MM.1S (cell line): ENCODE measurements at regions not wholly inside any gene's neighbourhood (a gene's known extent, or its start where the extent isn't known, plus 50 kb on each side); places are given as distances from the start of the nearest gene placed in this dataset.

Experiments used
- DNase-seq: peaks from one replicate; pipeline ENCODE4 v3.0.0-alpha.2; 2015
- H2AFZ ChIP-seq: fragments of 300-600 bp; sonication (generic); 2 replicates; pipeline ENCODE4 v1.6.0; 2016; ENCODE audit warnings: antibody characterized with exemption, low read length
- H3F3A ChIP-seq: fragments of 300-600 bp; sonication (generic); 2 replicates; pipeline ENCODE4 v1.6.1; 2016; ENCODE audit warnings: mild to moderate bottlenecking, antibody characterized with exemption, low read length, moderate library complexity, mixed read lengths; ENCODE audit not compliant: insufficient read depth
- H3K27ac ChIP-seq: fragments of 300-600 bp; sonication (generic); 2 replicates; pipeline ENCODE4 v1.5.1; 2016; ENCODE audit warnings: mild to moderate bottlenecking, low read length
- H3K27me3 ChIP-seq: fragments of 300-600 bp; sonication (generic); replicated peaks from 2 replicates; pipeline ENCODE4 v1.6.0; 2016; ENCODE audit warnings: low read length; ENCODE audit not compliant: insufficient read depth
- H3K36me3 ChIP-seq: fragments of 300-600 bp; sonication (generic); replicated peaks from 2 replicates; pipeline ENCODE4 v1.6.1; 2016; ENCODE audit warnings: mild to moderate bottlenecking, low read length, mixed read lengths; ENCODE audit not compliant: insufficient read depth
- H3K4me1 ChIP-seq: fragments of 300-600 bp; sonication (generic); 2 replicates; pipeline ENCODE4 v1.6.1; 2016; ENCODE audit warnings: low read length, mixed read lengths
- H3K4me2 ChIP-seq: fragments of 300-600 bp; sonication (generic); 2 replicates; pipeline ENCODE4 v1.6.0; 2016; ENCODE audit warnings: low read depth, low read length
- H3K4me3 ChIP-seq: fragments of 300-600 bp; sonication (generic); 2 replicates; pipeline ENCODE4 v1.5.1; 2016; ENCODE audit warnings: low read length, mixed read lengths
- H3K79me2 ChIP-seq: fragments of 300-600 bp; sonication (generic); 2 replicates; pipeline ENCODE4 v1.6.1; 2016; ENCODE audit warnings: mixed run types, low read length, mixed read lengths
- H3K9ac ChIP-seq: fragments of 300-600 bp; sonication (generic); 2 replicates; pipeline ENCODE4 v1.6.1; 2016; ENCODE audit warnings: low read length, mixed read lengths
- H3K9me2 ChIP-seq: fragments of 300-600 bp; sonication (generic); replicated peaks from 2 replicates; pipeline ENCODE4 v1.6.1; 2016; ENCODE audit warnings: mild to moderate bottlenecking, low read length, mixed read lengths; ENCODE audit not compliant: insufficient read depth
- H3K9me3 ChIP-seq: fragments of 300-600 bp; sonication (generic); replicated peaks from 2 replicates; pipeline ENCODE4 v1.6.1; 2016; ENCODE audit warnings: mild to moderate bottlenecking, low read length, mixed read lengths; ENCODE audit not compliant: insufficient read depth
- H4K20me1 ChIP-seq: fragments of 300-600 bp; sonication (generic); 2 replicates; pipeline ENCODE4 v1.6.1; 2016; ENCODE audit warnings: mild to moderate bottlenecking, low read length, moderate library complexity, mixed read lengths; ENCODE audit not compliant: insufficient read depth
- EZH2 ChIP-seq: fragments of 300-600 bp; sonication (generic); optimal IDR thresholded peaks from 2 replicates; pipeline ENCODE3; 2017; ENCODE audit warnings: low read depth, mild to moderate bottlenecking, antibody characterized with exemption, low read length, mixed read lengths
- EZH2phosphoT487 ChIP-seq: fragments of 300-600 bp; sonication (generic); IDR thresholded peaks from 2 replicates; pipeline ENCODE4 v1.6.1; 2018; ENCODE audit warnings: antibody characterized with exemption, low read length
- TF ChIP-seq, protein P1 (sequence below): fragments of 300-600 bp; sonication (generic); IDR thresholded peaks from 2 replicates; pipeline ENCODE4 v1.5.1; 2016; ENCODE audit warnings: antibody characterized with exemption, low read length, mixed read lengths

DNA sequence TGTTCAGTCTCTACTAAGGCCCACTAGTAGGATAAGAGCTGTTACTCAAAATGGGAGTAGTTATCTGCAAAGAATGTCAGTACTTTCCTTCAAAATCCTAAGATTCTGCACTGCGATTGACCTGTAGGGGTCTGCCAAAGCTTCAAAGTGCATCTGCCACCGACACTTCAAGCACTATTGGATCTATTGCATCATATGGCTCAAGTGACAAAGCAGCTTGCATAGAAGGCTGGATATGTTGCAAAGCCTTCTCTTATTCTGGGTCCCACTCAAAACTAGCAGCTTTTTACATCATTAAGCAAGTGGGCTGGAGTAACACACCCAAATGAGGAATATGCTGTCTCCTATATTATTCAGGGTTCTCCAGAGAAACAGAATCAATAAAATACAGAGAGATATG is 115.4 kb upstream of the EMCN start:
- no peak for TF ChIP-seq EZH2phosphoT487
- TF ChIP-seq, protein P1, sequence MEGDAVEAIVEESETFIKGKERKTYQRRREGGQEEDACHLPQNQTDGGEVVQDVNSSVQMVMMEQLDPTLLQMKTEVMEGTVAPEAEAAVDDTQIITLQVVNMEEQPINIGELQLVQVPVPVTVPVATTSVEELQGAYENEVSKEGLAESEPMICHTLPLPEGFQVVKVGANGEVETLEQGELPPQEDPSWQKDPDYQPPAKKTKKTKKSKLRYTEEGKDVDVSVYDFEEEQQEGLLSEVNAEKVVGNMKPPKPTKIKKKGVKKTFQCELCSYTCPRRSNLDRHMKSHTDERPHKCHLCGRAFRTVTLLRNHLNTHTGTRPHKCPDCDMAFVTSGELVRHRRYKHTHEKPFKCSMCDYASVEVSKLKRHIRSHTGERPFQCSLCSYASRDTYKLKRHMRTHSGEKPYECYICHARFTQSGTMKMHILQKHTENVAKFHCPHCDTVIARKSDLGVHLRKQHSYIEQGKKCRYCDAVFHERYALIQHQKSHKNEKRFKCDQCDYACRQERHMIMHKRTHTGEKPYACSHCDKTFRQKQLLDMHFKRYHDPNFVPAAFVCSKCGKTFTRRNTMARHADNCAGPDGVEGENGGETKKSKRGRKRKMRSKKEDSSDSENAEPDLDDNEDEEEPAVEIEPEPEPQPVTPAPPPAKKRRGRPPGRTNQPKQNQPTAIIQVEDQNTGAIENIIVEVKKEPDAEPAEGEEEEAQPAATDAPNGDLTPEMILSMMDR = no peak
- TF ChIP-seq EZH2 = no peak
- Histone ChIP-seq H3K27me3 (no peaks in the 10 kb centered on the region), H3K4me1 (no peaks in the 10 kb centered on the region), H3K79me2 (no peaks in the 10 kb centered on the region), H3K4me2 (no peak overlapping the region), H3K27ac (no peak overlapping the region), H3K9ac (no peak overlapping the region), H3K9me3 (no peaks in the 10 kb centered on the region), H4K20me1 (no peaks in the 10 kb centered on the region), H3F3A (no peaks in the 10 kb centered on the region), H2AFZ (no peak overlapping the region), H3K9me2 (no peaks in the 10 kb centered on the region), H3K36me3 (no peaks in the 10 kb centered on the region), H3K4me3 (no peak overlapping the region)
- DNase-seq = no peak

DNA sequence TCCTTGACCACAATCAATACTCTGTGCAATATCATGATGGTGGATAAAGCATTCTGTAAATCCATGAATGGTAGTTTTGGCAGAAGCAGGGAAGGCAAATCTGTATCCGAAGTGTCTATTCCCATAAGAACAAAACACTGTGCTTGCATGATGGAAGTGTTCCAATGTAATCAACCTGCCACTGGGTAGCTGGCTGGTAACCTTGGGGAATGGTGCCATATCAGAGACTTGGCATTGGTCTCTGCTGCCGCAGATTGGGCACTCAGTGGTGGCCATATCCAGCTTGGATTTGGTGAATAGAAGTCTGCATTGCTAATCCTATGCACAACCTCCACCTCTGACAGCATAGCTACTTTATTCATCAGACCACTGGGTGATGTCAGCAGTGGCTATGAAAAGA is 114.3 kb upstream of the EMCN start:
- Histone ChIP-seq H3K79me2 (no peaks in the 10 kb centered on the region), H3K9me3 (no peaks in the 10 kb centered on the region), H4K20me1 (no peaks in the 10 kb centered on the region), H2AFZ (no peak overlapping the region), H3K4me3 (no peak overlapping the region), H3K27me3 (no peaks in the 10 kb centered on the region), H3K4me2 (no peak overlapping the region), H3K27ac (no peak overlapping the region), H3K9me2 (no peaks in the 10 kb centered on the region), H3K9ac (no peak overlapping the region), H3K36me3 (no peaks in the 10 kb centered on the region), H3K4me1 (no peaks in the 10 kb centered on the region), H3F3A (no peaks in the 10 kb centered on the region)
- TF ChIP-seq EZH2phosphoT487 (no peak), EZH2 (no peak)
- TF ChIP-seq, protein P1 = no peak
- DNase-seq = no peak

- DNase-seq = no peak
- H3K27me3 ChIP-seq = no peaks in the 10 kb centered on the region
These were observed 113.6 kb upstream of the EMCN start for GRCh38 chr4:100631281-100631968.

More at GRCh38 chr4:100631281-100631968, 113.6 kb upstream of the EMCN start:
- no peaks in the 10 kb centered on the region for H4K20me1 ChIP-seq
- H3K27ac ChIP-seq = no peak overlapping the region
- no peak overlapping the region for H2AFZ ChIP-seq
- no peaks in the 10 kb centered on the region for H3K79me2 ChIP-seq
- no peak overlapping the region for H3K4me3 ChIP-seq
- no peaks in the 10 kb centered on the region for H3K4me1 ChIP-seq
- no peak for TF ChIP-seq EZH2
- TF ChIP-seq, protein P1 = no peak
- TF ChIP-seq EZH2phosphoT487 = no peak
- H3K9ac ChIP-seq = no peak overlapping the region
- no peaks in the 10 kb centered on the region for H3K9me3 ChIP-seq
- no peaks in the 10 kb centered on the region for H3K36me3 ChIP-seq
- H3K9me2 ChIP-seq = no peaks in the 10 kb centered on the region
- H3F3A ChIP-seq = no peaks in the 10 kb centered on the region
- H3K4me2 ChIP-seq = no peak overlapping the region
